Testis (tissue), 2 donors: ENCODE measurements at regions not wholly inside any gene's neighbourhood (a gene's known extent, or its start where the extent isn't known, plus 50 kb on each side); places are given as distances from the start of the nearest gene placed in this dataset.

Experiments
- DNase-seq: peaks from one replicate; pipeline ENCODE4 v3.0.0-alpha.2; 2019
- H3K27ac ChIP-seq, 2 donors: fragments of 200-600 bp; sonication (generic); one replicate each; pipeline ENCODE4 v1.5.1; 2019
- H3K27me3 ChIP-seq: fragments of 200-600 bp; sonication (generic); one replicate; pipeline ENCODE4 v1.5.1; 2019
- H3K36me3 ChIP-seq: fragments of 200-600 bp; sonication (generic); one replicate; pipeline ENCODE4 v1.5.1; 2017; ENCODE audit warnings: low read depth; ENCODE audit errors: missing control alignments
- H3K4me1 ChIP-seq: fragments of 200-600 bp; sonication (generic); one replicate; pipeline ENCODE4 v1.5.1; 2019
- H3K4me3 ChIP-seq, 2 donors: fragments of 200-600 bp; sonication (generic); one replicate each; pipeline ENCODE4 v1.5.1; 2017 to 2019
- H3K9me3 ChIP-seq: fragments of 200-600 bp; sonication (generic); one replicate; pipeline ENCODE4 v1.5.1; 2017
- CTCF ChIP-seq, 3 experiments: fragments of 450-650 bp in 2 of 3; fragments of 200-600 bp in 1 of 3; sonication (generic) in 1 of 3; IDR thresholded peaks; one replicate each; pipeline ENCODE4 v1.5.1; 2016 to 2019; ENCODE audit warnings: antibody characterized with exemption in 3 of 3, mild to moderate bottlenecking in 2 of 3, moderate library complexity in 1 of 3
- POLR2A ChIP-seq: fragments of 450-650 bp; IDR thresholded peaks from one replicate; pipeline ENCODE4 v1.6.1; 2017; ENCODE audit warnings: antibody characterized with exemption, mild to moderate bottlenecking, moderate library complexity
- WGBS, 2 donors: methylation state at CpG; one replicate each; pipeline ENCODE4 v1.1.5; 2018; 5-methylcytosine and 5-hydroxymethylcytosine counted together
- intact Hi-C: fragments of 100-400 bp; cut with DNase I; formaldehyde crosslinking; loops from one replicate; pipeline ENCODE4 v1.15.1; 2023; ENCODE audit warnings: low total_unique reads

- TF ChIP-seq CTCF (IDR thresholded peaks at IDR 0.05), result no peak
- no peak for TF ChIP-seq POLR2A
- DNase-seq, result no peak
- Histone ChIP-seq H3K4me3 (no peak overlapping the region), H3K36me3 (no peaks in the 10 kb centered on the region), H3K27ac (no peak overlapping the region), H3K27me3 (no peaks in the 10 kb centered on the region), H3K9me3 (no peaks in the 10 kb centered on the region), H3K4me1 (no peaks in the 10 kb centered on the region)
- 91 to 93% methylated on average over 1 of the region's 1 CpG for WGBS, 2 donors
- intact Hi-C loops, result no loop called here
These were observed 97.2 kb downstream of the LHX9 start for GRCh38 chr1:198014355-198014754.

GRCh38 chr1:198015309-198015708, 98.1 kb downstream of the LHX9 start:
- no peak for TF ChIP-seq POLR2A
- no peak for TF ChIP-seq CTCF (IDR thresholded peaks at IDR 0.05)
- no peak overlapping the region for H3K4me3 ChIP-seq
- H3K27me3 ChIP-seq, result no peaks in the 10 kb centered on the region
- H3K9me3 ChIP-seq, result no peaks in the 10 kb centered on the region
- H3K36me3 ChIP-seq, result no peaks in the 10 kb centered on the region
- H3K27ac ChIP-seq, result no peak overlapping the region
- no peaks in the 10 kb centered on the region for H3K4me1 ChIP-seq
- intact Hi-C loops, result no loop called here
- no peak for DNase-seq

GRCh38 chr1:198018529-198018928, 101.4 kb downstream of the LHX9 start:
- H3K9me3 ChIP-seq, result no peaks in the 10 kb centered on the region
- H3K4me1 ChIP-seq, result no peaks in the 10 kb centered on the region
- no peaks in the 10 kb centered on the region for H3K36me3 ChIP-seq
- 86 to 93% methylated on average over 1 of the region's 1 CpG for WGBS, 2 donors
- no peaks in the 10 kb centered on the region for H3K27me3 ChIP-seq
- intact Hi-C loops, result no loop called here
- TF ChIP-seq CTCF (IDR thresholded peaks at IDR 0.05), result no peak
- TF ChIP-seq POLR2A, result no peak
- H3K4me3 ChIP-seq, result no peak overlapping the region
- DNase-seq, result no peak
- H3K27ac ChIP-seq, result no peak overlapping the region

- TF ChIP-seq POLR2A (no peak), CTCF (IDR thresholded peaks at IDR 0.05) (no peak)
- Histone ChIP-seq H3K4me1 (no peaks in the 10 kb centered on the region), H3K9me3 (no peaks in the 10 kb centered on the region), H3K36me3 (no peaks in the 10 kb centered on the region), H3K27ac (no peak overlapping the region), H3K4me3 (no peak overlapping the region), H3K27me3 (no peaks in the 10 kb centered on the region)
- WGBS, 2 donors, result 94 to 100% methylated on average over 1 of the region's 1 CpG
- DNase-seq, result no peak
- intact Hi-C loops, result no loop called here
These were observed 102.0 kb downstream of the LHX9 start for GRCh38 chr1:198019126-198019525.

GRCh38 chr1:198024336-198024735, 107.2 kb downstream of the LHX9 start:
- WGBS, 2 donors, result 69 to 78% methylated on average over 4 of the region's 4 CpGs
- no peaks in the 10 kb centered on the region for H3K9me3 ChIP-seq
- TF ChIP-seq CTCF (IDR thresholded peaks at IDR 0.05), result no peak
- TF ChIP-seq POLR2A, result no peak
- no peaks in the 10 kb centered on the region for H3K27me3 ChIP-seq
- H3K4me1 ChIP-seq, result no peaks in the 10 kb centered on the region
- no peak overlapping the region for H3K27ac ChIP-seq
- DNase-seq, result no peak
- intact Hi-C loops, result no loop called here
- H3K36me3 ChIP-seq, result no peaks in the 10 kb centered on the region
- H3K4me3 ChIP-seq, result no peak overlapping the region
